ENCODE measurements at regions not wholly inside any gene's neighbourhood (a gene's known extent, or its start where the extent isn't known, plus 50 kb on each side); places are given as distances from the start of the nearest gene placed in this dataset.

GRCh38 chr6:80690551-80691131 is 584.2 kb downstream of the BCKDHB start (continued):
- TF ChIP-seq CHD7 (IDR thresholded peaks at IDR 0.05; ENCODE audit: insufficient replicate concordance, low read length), result no peak

Data from H1 (cell line).